Esophagus muscularis mucosa (tissue), 3 donors: ENCODE measurements at regions not wholly inside any gene's neighbourhood (a gene's known extent, or its start where the extent isn't known, plus 50 kb on each side); places are given as distances from the start of the nearest gene placed in this dataset.

Source experiments
- EP300 ChIP-seq: sonication (generic); formaldehyde crosslinking; IDR thresholded peaks from one replicate; pipeline ENCODE4 v1.6.1; 2017; ENCODE audit warnings: antibody characterized with exemption
- POLR2AphosphoS5 ChIP-seq, 2 donors: sonication (generic); formaldehyde crosslinking; IDR thresholded peaks; one replicate each; pipeline ENCODE4 v1.6.1; 2017; ENCODE audit warnings: antibody characterized with exemption in 2 of 2

- TF ChIP-seq POLR2AphosphoS5 (IDR thresholded peaks at IDR 0.05) (no peak), EP300 (no peak)
Measured at GRCh38 chr4:101670897-101671296, 119.6 kb upstream of the BANK1 start.
